IMR-90 (cell line): ENCODE measurements at regions not wholly inside any gene's neighbourhood (a gene's known extent, or its start where the extent isn't known, plus 50 kb on each side); places are given as distances from the start of the nearest gene placed in this dataset.
A peak's percentile ranks its signal among the peaks of the same experiment; 100 is the strongest.

Experiments
- ATAC-seq: fragments of 200-7000 bp; cut with Tn5 transposase; 2 replicates; pipeline ENCODE4 v1.9.1; 2020; ENCODE audit warnings: low read depth, mild to moderate bottlenecking, moderate library complexity
- BruUV-seq: library from RNA; stranded (reverse); fragments of 400-500 nt; replicated peaks from 2 replicates; lab custom pipeline; 2021; lab: Mats Ljungman, UMichigan
- CTCF ChIA-PET: fragments of 300-600 bp; formaldehyde crosslinking; extraction: SDS; loops from one replicate; lab custom pipeline; 2021; ENCODE audit warnings: antibody characterized with exemption; lab: Yijun Ruan, JAX
- POLR2A ChIA-PET: fragments of 300-600 bp; sonication (Branson Sonifier 250); formaldehyde crosslinking; loops from one replicate; lab custom pipeline; 2022; ENCODE audit warnings: antibody characterized with exemption; ENCODE audit not compliant: unreplicated experiment; lab: Charles Lee
- DNase-seq: peaks from one replicate; pipeline ENCODE4 v3.0.0; 2013
- H2AFZ ChIP-seq: replicated peaks from 2 replicates; pipeline ENCODE3; 2013; ENCODE audit warnings: low read length, mild to moderate bottlenecking; ENCODE audit not compliant: poor library complexity
- H2AK5ac ChIP-seq: 2 replicates; pipeline ENCODE4 v1.6.1; 2013; ENCODE audit warnings: low read depth, low read length, inconsistent platforms
- H2AK9ac ChIP-seq: replicated peaks from 2 replicates; pipeline ENCODE3; 2013; ENCODE audit warnings: mild to moderate bottlenecking, low read depth, low read length, moderate library complexity; ENCODE audit not compliant: poor library complexity
- H2BK120ac ChIP-seq: 2 replicates; pipeline ENCODE4 v1.6.1; 2013; ENCODE audit warnings: low read depth, low read length, inconsistent platforms
- H2BK15ac ChIP-seq: 3 replicates; pipeline ENCODE4 v1.6.1; 2013; ENCODE audit warnings: low read depth, low read length, inconsistent platforms
- H2BK20ac ChIP-seq: 2 replicates; pipeline ENCODE4 v1.6.1; 2013; ENCODE audit warnings: low read depth, mild to moderate bottlenecking, inconsistent platforms, low read length, moderate library complexity
- H2BK5ac ChIP-seq: 2 replicates; pipeline ENCODE4 v1.6.1; 2013; ENCODE audit warnings: mild to moderate bottlenecking, low read depth, low read length, inconsistent platforms; ENCODE audit not compliant: poor library complexity, severe bottlenecking
- H3K14ac ChIP-seq: replicated peaks from 2 replicates; pipeline ENCODE4 v1.6.1; 2013; ENCODE audit warnings: low read depth, low read length, inconsistent platforms
- H3K18ac ChIP-seq: 2 replicates; pipeline ENCODE4 v1.6.1; 2013; ENCODE audit warnings: low read depth, low read length, control low read depth
- H3K23ac ChIP-seq: 2 replicates; pipeline ENCODE4 v1.6.1; 2013; ENCODE audit warnings: low read depth, low read length, inconsistent platforms
- H3K27ac ChIP-seq: 2 replicates; pipeline ENCODE4 v1.5.1; 2013; ENCODE audit warnings: mild to moderate bottlenecking, control low read depth, low read length; ENCODE audit not compliant: insufficient read depth
- H3K27me3 ChIP-seq: 2 replicates; pipeline ENCODE4 v1.6.1; 2013; ENCODE audit warnings: low read length; ENCODE audit not compliant: control insufficient read depth, insufficient read depth
- H3K36me3 ChIP-seq: 2 replicates; pipeline ENCODE4 v1.6.1; 2013; ENCODE audit warnings: low read length, mixed read lengths; ENCODE audit not compliant: control insufficient read depth, insufficient read depth
- H3K4ac ChIP-seq: 2 replicates; pipeline ENCODE4 v1.6.1; 2013; ENCODE audit warnings: low read depth, low read length, inconsistent platforms
- H3K4me1 ChIP-seq: 2 replicates; pipeline ENCODE4 v1.6.1; 2013; ENCODE audit warnings: low read length, mixed read lengths; ENCODE audit not compliant: control insufficient read depth, insufficient read depth
- H3K4me2 ChIP-seq: 2 replicates; pipeline ENCODE4 v1.6.1; 2013; ENCODE audit warnings: low read depth, mild to moderate bottlenecking, control low read depth, low read length, moderate library complexity
- H3K4me3 ChIP-seq: 2 replicates; pipeline ENCODE4 v1.5.1; 2013; ENCODE audit warnings: low read depth, mild to moderate bottlenecking, control low read depth, low read length, moderate library complexity; ENCODE audit not compliant: insufficient read depth
- H3K56ac ChIP-seq: 2 replicates; pipeline ENCODE4 v1.6.1; 2013; ENCODE audit warnings: low read length, inconsistent platforms; ENCODE audit not compliant: insufficient read depth; ENCODE audit errors: extremely low read depth
- H3K79me1 ChIP-seq, 2 experiments: 2 replicates each; pipeline ENCODE4 v1.6.1; 2013; ENCODE audit warnings: low read length in 2 of 2, inconsistent platforms in 1 of 2, low read depth in 1 of 2
- H3K9ac ChIP-seq: 2 replicates; pipeline ENCODE4 v1.6.1; 2013; ENCODE audit warnings: low read depth, low read length, control low read depth
- H3K9me1 ChIP-seq: 2 replicates; pipeline ENCODE4 v1.6.1; 2013; ENCODE audit warnings: low read length, inconsistent platforms; ENCODE audit not compliant: insufficient read depth
- H3K9me3 ChIP-seq: 2 replicates; pipeline ENCODE4 v1.6.1; 2013; ENCODE audit warnings: low read length; ENCODE audit not compliant: control insufficient read depth, insufficient read depth
- H4K20me1 ChIP-seq: 2 replicates; pipeline ENCODE4 v1.6.1; 2013; ENCODE audit warnings: low read length, inconsistent platforms; ENCODE audit not compliant: insufficient read depth
- H4K5ac ChIP-seq: 2 replicates; pipeline ENCODE4 v1.6.1; 2013; ENCODE audit warnings: mild to moderate bottlenecking, low read depth, low read length, control low read depth
- H4K8ac ChIP-seq, 2 experiments: 2 replicates each; pipeline ENCODE4 v1.6.1; 2013; ENCODE audit warnings: low read depth in 2 of 2, low read length in 2 of 2, control low read depth in 1 of 2, inconsistent platforms in 1 of 2
- H4K91ac ChIP-seq: 2 replicates; pipeline ENCODE4 v1.6.1; 2013; ENCODE audit warnings: low read depth, low read length, inconsistent platforms; ENCODE audit not compliant: insufficient read depth
- BHLHE40 ChIP-seq: fragments of 150-350 bp; IDR thresholded peaks from 2 replicates; pipeline ENCODE4 v1.6.1; 2016; ENCODE audit warnings: mild to moderate bottlenecking, low read depth, low read length
- CEBPB ChIP-seq: IDR thresholded peaks from 2 replicates; pipeline ENCODE4 v1.6.1; 2012; ENCODE audit warnings: low read depth, low read length, improper control_type of control experiment
- CHD1 ChIP-seq: IDR thresholded peaks from 2 replicates; pipeline ENCODE4 v1.6.1; 2012; ENCODE audit warnings: low read depth, low read length, improper control_type of control experiment
- FOS ChIP-seq: fragments of 150-350 bp; IDR thresholded peaks from 2 replicates; pipeline ENCODE4 v1.6.1; 2016; ENCODE audit warnings: low read depth, low read length
- MAFK ChIP-seq: IDR thresholded peaks from 2 replicates; pipeline ENCODE4 v1.6.1; 2012; ENCODE audit warnings: low read depth, low read length, improper control_type of control experiment
- MXI1 ChIP-seq: IDR thresholded peaks from 2 replicates; pipeline ENCODE4 v1.6.1; 2012; ENCODE audit warnings: low read depth, mild to moderate bottlenecking, low read length, moderate library complexity, borderline replicate concordance
- POLR2A ChIP-seq: IDR thresholded peaks from 2 replicates; pipeline ENCODE4 v1.6.1; 2012; ENCODE audit warnings: mild to moderate bottlenecking, low read depth, low read length
- RAD21 ChIP-seq: IDR thresholded peaks from 2 replicates; pipeline ENCODE4 v1.6.1; 2012; ENCODE audit warnings: low read length, improper control_type of control experiment
- RCOR1 ChIP-seq: IDR thresholded peaks from 2 replicates; pipeline ENCODE4 v1.6.1; 2012; ENCODE audit warnings: mild to moderate bottlenecking, low read length, improper control_type of control experiment; ENCODE audit not compliant: insufficient replicate concordance
- RFX5 ChIP-seq: IDR thresholded peaks from 2 replicates; pipeline ENCODE4 v1.8.0; 2012; ENCODE audit warnings: low read depth, mild to moderate bottlenecking, low read length, moderate library complexity
- SMC3 ChIP-seq: fragments of 150-350 bp; IDR thresholded peaks from 2 replicates; pipeline ENCODE4 v1.6.1; 2016; ENCODE audit warnings: low read depth, mild to moderate bottlenecking, antibody characterized with exemption, low read length, moderate library complexity
- WGBS, 2 experiments: methylation state at CpG; one replicate each; pipeline versions ENCODE4 v1.1.5 to v1.1.7; 2013; ENCODE audit warnings: missing lambda C conversion rate in 2 of 2; ENCODE audit not compliant: insufficient read length in 1 of 2; ENCODE audit errors: extremely low coverage in 2 of 2; 5-methylcytosine and 5-hydroxymethylcytosine counted together
- dilution Hi-C: fragments of 300-500 bp; cut with HindIII; formaldehyde crosslinking; loops from one replicate; pipeline ENCODE4 v1.14.3; 2018; ENCODE audit warnings: low sequenced_read_pairs; ENCODE audit not compliant: unreplicated experiment
- in situ Hi-C: fragments of 300-500 bp; cut with MboI; formaldehyde crosslinking; loops from 3 replicates; pipeline ENCODE4 v1.14.3; 2019; ENCODE audit warnings: low sequenced_read_pairs, inconsistent platforms, mixed read lengths
- intact Hi-C: fragments of 100-400 bp; cut with micrococcal nuclease; formaldehyde crosslinking; loops from 2 replicates; pipeline ENCODE4 v1.10.0; 2022
- TF ChIP-seq, protein P1 (sequence below): fragments of 150-350 bp; IDR thresholded peaks from 2 replicates; pipeline ENCODE4 v1.6.1; 2016; ENCODE audit warnings: low read depth, mild to moderate bottlenecking, low read length, moderate library complexity, borderline replicate concordance
- TF ChIP-seq, protein P2 (sequence below): conservative IDR thresholded peaks from 2 replicates; pipeline ENCODE4 v1.5.1; 2012; ENCODE audit warnings: mild to moderate bottlenecking, low read depth, low read length, improper control_type of control experiment
- TF ChIP-seq, protein P3 (sequence below): fragments of 150-350 bp; IDR thresholded peaks from 2 replicates; pipeline ENCODE4 v1.6.1; 2017; ENCODE audit warnings: mild to moderate bottlenecking, antibody characterized with exemption, low read length, low read depth

DNA sequence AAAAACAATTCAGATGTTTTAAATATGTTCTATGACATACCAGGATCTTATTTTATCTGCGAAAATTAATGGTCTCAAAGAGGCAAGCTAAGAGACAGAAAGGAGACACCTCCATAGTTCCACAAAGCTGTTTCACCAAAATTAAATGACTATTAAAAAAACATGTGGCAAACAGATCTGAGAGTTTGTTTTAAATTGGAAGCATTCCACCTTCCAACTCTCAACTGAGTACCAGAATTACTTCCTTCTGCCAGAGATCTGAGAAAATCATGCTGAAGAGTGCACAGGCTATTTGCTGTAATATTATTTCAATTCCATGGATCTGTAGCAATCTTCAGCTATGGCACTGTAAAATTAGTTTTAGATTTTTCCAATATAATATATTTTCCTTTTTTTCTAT, 669.5 kb upstream of the MARCKS start:
- peaks cover 13% of the 10 kb centered on the region for H3K4me1 ChIP-seq
- H3K4me2 ChIP-seq: no peak overlapping the region
- no peak overlapping the region for H3K18ac ChIP-seq
- H4K20me1 ChIP-seq: no peaks in the 10 kb centered on the region
- no peak overlapping the region for H2AFZ ChIP-seq
- no peak overlapping the region for H3K23ac ChIP-seq
- H4K8ac ChIP-seq: no peak overlapping the region
- in situ Hi-C loops (no loop called here), dilution Hi-C loops (no loop called here), intact Hi-C loops (no loop called here)
- H2BK120ac ChIP-seq: no peak overlapping the region
- ChIA-PET CTCF (no interaction called here), POLR2A (interaction anchor here (0.6 kb wide), 1 partner anchor 667 kb away, joined by 7 read pairs; no protein-coding TSS in a partner anchor)
- no peaks in the 10 kb centered on the region for H3K27me3 ChIP-seq
- H2BK5ac ChIP-seq: no peak overlapping the region
- no peak overlapping the region for H2BK20ac ChIP-seq
- H3K9me1 ChIP-seq: peaks cover 13% of the 10 kb centered on the region
- ATAC-seq (no peak), DNase-seq (peak; percentile 19)
- no peak overlapping the region for H2AK5ac ChIP-seq
- TF ChIP-seq SMC3 (no peak), RFX5 (no peak), CEBPB (no peak), MXI1 (no peak), FOS (no peak), BHLHE40 (no peak), RAD21 (no peak), RCOR1 (no peak), CHD1 (no peak), POLR2A (no peak), MAFK (no peak)
- TF ChIP-seq, protein P1, sequence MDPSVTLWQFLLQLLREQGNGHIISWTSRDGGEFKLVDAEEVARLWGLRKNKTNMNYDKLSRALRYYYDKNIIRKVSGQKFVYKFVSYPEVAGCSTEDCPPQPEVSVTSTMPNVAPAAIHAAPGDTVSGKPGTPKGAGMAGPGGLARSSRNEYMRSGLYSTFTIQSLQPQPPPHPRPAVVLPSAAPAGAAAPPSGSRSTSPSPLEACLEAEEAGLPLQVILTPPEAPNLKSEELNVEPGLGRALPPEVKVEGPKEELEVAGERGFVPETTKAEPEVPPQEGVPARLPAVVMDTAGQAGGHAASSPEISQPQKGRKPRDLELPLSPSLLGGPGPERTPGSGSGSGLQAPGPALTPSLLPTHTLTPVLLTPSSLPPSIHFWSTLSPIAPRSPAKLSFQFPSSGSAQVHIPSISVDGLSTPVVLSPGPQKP: no peak
- TF ChIP-seq, protein P2, sequence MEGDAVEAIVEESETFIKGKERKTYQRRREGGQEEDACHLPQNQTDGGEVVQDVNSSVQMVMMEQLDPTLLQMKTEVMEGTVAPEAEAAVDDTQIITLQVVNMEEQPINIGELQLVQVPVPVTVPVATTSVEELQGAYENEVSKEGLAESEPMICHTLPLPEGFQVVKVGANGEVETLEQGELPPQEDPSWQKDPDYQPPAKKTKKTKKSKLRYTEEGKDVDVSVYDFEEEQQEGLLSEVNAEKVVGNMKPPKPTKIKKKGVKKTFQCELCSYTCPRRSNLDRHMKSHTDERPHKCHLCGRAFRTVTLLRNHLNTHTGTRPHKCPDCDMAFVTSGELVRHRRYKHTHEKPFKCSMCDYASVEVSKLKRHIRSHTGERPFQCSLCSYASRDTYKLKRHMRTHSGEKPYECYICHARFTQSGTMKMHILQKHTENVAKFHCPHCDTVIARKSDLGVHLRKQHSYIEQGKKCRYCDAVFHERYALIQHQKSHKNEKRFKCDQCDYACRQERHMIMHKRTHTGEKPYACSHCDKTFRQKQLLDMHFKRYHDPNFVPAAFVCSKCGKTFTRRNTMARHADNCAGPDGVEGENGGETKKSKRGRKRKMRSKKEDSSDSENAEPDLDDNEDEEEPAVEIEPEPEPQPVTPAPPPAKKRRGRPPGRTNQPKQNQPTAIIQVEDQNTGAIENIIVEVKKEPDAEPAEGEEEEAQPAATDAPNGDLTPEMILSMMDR: no peak
- TF ChIP-seq, protein P3, sequence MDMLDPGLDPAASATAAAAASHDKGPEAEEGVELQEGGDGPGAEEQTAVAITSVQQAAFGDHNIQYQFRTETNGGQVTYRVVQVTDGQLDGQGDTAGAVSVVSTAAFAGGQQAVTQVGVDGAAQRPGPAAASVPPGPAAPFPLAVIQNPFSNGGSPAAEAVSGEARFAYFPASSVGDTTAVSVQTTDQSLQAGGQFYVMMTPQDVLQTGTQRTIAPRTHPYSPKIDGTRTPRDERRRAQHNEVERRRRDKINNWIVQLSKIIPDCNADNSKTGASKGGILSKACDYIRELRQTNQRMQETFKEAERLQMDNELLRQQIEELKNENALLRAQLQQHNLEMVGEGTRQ: no peak
- WGBS, 2 experiments: no CpG with 5 or more reads among the region's 1 CpG
- no peak overlapping the region for H2BK15ac ChIP-seq
- no peak overlapping the region for H4K5ac ChIP-seq
- H3K14ac ChIP-seq: no peak overlapping the region
- no peak overlapping the region for H4K91ac ChIP-seq
- BruUV-seq: no TSS peak
- no peak overlapping the region for H3K4me3 ChIP-seq
- no peak overlapping the region for H3K56ac ChIP-seq
- H3K9ac ChIP-seq: no peak overlapping the region
- H3K4ac ChIP-seq: no peak overlapping the region
- no peaks in the 10 kb centered on the region for H3K79me1 ChIP-seq
- no peak overlapping the region for H3K27ac ChIP-seq
- H3K36me3 ChIP-seq: no peaks in the 10 kb centered on the region
- no peak overlapping the region for H2AK9ac ChIP-seq
- no peaks in the 10 kb centered on the region for H3K9me3 ChIP-seq
